Prostate gland (tissue), 2 donors: ENCODE measurements at regions not wholly inside any gene's neighbourhood (a gene's known extent, or its start where the extent isn't known, plus 50 kb on each side); places are given as distances from the start of the nearest gene placed in this dataset.

Experiments used
- POLR2A ChIP-seq: fragments of 450-650 bp; IDR thresholded peaks from one replicate; pipeline ENCODE4 v1.6.1; 2016; ENCODE audit warnings: antibody characterized with exemption, mild to moderate bottlenecking
- POLR2AphosphoS5 ChIP-seq: sonication (generic); formaldehyde crosslinking; IDR thresholded peaks from one replicate; pipeline ENCODE4 v1.6.1; 2017; ENCODE audit warnings: antibody characterized with exemption
- TF ChIP-seq, protein P1 (sequence below), 4 experiments: fragments of 200-600 bp in 2 of 4; fragments of 450-650 bp in 2 of 4; sonication (generic) in 2 of 4; IDR thresholded peaks; 1 replicate in 3 of 4; 2 replicates in 1 of 4; pipeline ENCODE4 v1.5.1; 2016 to 2019; ENCODE audit warnings: antibody characterized with exemption in 4 of 4, mild to moderate bottlenecking in 2 of 4, moderate library complexity in 2 of 4

GRCh38 chr14:38592764-38593442 is 337.0 kb upstream of the CLEC14A start:
- TF ChIP-seq, protein P1, sequence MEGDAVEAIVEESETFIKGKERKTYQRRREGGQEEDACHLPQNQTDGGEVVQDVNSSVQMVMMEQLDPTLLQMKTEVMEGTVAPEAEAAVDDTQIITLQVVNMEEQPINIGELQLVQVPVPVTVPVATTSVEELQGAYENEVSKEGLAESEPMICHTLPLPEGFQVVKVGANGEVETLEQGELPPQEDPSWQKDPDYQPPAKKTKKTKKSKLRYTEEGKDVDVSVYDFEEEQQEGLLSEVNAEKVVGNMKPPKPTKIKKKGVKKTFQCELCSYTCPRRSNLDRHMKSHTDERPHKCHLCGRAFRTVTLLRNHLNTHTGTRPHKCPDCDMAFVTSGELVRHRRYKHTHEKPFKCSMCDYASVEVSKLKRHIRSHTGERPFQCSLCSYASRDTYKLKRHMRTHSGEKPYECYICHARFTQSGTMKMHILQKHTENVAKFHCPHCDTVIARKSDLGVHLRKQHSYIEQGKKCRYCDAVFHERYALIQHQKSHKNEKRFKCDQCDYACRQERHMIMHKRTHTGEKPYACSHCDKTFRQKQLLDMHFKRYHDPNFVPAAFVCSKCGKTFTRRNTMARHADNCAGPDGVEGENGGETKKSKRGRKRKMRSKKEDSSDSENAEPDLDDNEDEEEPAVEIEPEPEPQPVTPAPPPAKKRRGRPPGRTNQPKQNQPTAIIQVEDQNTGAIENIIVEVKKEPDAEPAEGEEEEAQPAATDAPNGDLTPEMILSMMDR (IDR thresholded peaks at IDR 0.05): no peak
- TF ChIP-seq POLR2AphosphoS5 (no peak), POLR2A (no peak)
